ENCODE measurements at regions not wholly inside any gene's neighbourhood (a gene's known extent, or its start where the extent isn't known, plus 50 kb on each side); places are given as distances from the start of the nearest gene placed in this dataset.
"Not testable (repeated sequence)": the region's sequence is repeated elsewhere in the genome, so short reads cannot be mapped to it uniquely, and the experiment has no call there.

GRCh38 chr5:127216898-127217675 is 73.5 kb upstream of the MEGF10 start:
- no peaks in the 10 kb centered on the region for H3K27me3 ChIP-seq (ENCODE audit: control insufficient read depth, insufficient read depth, low read length)
- no TSS peak for BruUV-seq (replicated peaks)
- DNase-seq (ENCODE audit: low read depth, low spot score) (no peak), ATAC-seq (no peak)
- H3K36me3 ChIP-seq (ENCODE audit: control insufficient read depth, insufficient read depth, low read length): no peaks in the 10 kb centered on the region
- ChIA-PET CTCF (no interaction called here), POLR2A (no interaction called here)
- intact Hi-C loops (cut with micrococcal nuclease; ENCODE audit: unreplicated experiment) (no loop called here), in situ Hi-C loops (cut with HindIII; ENCODE audit: low pct_unique_long_range_greater_than_20kb, low sequenced_read_pairs) (no loop called here)
- no peak overlapping the region for H3K27ac ChIP-seq (ENCODE audit: low read length)
- H3K9me3 ChIP-seq (ENCODE audit: control insufficient read depth, insufficient read depth, low read depth, low read length): no peaks in the 10 kb centered on the region
- no peaks in the 10 kb centered on the region for H3K4me1 ChIP-seq (ENCODE audit: control insufficient read depth, insufficient read depth, low read length)
- no peak overlapping the region for H3K4me3 ChIP-seq (ENCODE audit: low read depth in 2 of 2, low read length in 2 of 2)
- TF ChIP-seq TCF7L2 (IDR thresholded peaks at IDR 0.05; ENCODE audit: low read depth, low read length) (no peak), SIN3A (IDR thresholded peaks at IDR 0.05; ENCODE audit: borderline replicate concordance, insufficient read depth, low read depth, low read length) (no peak), POLR2AphosphoS5 (IDR thresholded peaks at IDR 0.05; ENCODE audit: low read depth, low read length) (no peak), REST (IDR thresholded peaks at IDR 0.05; ENCODE audit: insufficient read depth in 1 of 2, low read depth in 2 of 2, low read length in 1 of 2) (no peak)
- TF ChIP-seq, protein P1, sequence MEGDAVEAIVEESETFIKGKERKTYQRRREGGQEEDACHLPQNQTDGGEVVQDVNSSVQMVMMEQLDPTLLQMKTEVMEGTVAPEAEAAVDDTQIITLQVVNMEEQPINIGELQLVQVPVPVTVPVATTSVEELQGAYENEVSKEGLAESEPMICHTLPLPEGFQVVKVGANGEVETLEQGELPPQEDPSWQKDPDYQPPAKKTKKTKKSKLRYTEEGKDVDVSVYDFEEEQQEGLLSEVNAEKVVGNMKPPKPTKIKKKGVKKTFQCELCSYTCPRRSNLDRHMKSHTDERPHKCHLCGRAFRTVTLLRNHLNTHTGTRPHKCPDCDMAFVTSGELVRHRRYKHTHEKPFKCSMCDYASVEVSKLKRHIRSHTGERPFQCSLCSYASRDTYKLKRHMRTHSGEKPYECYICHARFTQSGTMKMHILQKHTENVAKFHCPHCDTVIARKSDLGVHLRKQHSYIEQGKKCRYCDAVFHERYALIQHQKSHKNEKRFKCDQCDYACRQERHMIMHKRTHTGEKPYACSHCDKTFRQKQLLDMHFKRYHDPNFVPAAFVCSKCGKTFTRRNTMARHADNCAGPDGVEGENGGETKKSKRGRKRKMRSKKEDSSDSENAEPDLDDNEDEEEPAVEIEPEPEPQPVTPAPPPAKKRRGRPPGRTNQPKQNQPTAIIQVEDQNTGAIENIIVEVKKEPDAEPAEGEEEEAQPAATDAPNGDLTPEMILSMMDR (IDR thresholded peaks at IDR 0.05): no peak

GRCh38 chr5:127221936-127222335 is 68.7 kb upstream of the MEGF10 start:
- CTCF ChIA-PET; H3K27me3 ChIP-seq (ENCODE audit: control insufficient read depth, insufficient read depth, low read length); ATAC-seq; H3K27ac ChIP-seq (ENCODE audit: low read length); in situ Hi-C loops (cut with HindIII; ENCODE audit: low pct_unique_long_range_greater_than_20kb, low sequenced_read_pairs); POLR2A ChIA-PET; intact Hi-C loops (cut with micrococcal nuclease; ENCODE audit: unreplicated experiment); H3K4me3 ChIP-seq (ENCODE audit: low read depth in 2 of 2, low read length in 2 of 2); H3K9me3 ChIP-seq (ENCODE audit: control insufficient read depth, insufficient read depth, low read depth, low read length); DNase-seq (ENCODE audit: low read depth, low spot score); H3K4me1 ChIP-seq (ENCODE audit: control insufficient read depth, insufficient read depth, low read length); BruUV-seq (replicated peaks); H3K36me3 ChIP-seq (ENCODE audit: control insufficient read depth, insufficient read depth, low read length): not testable (repeated sequence)

DNA sequence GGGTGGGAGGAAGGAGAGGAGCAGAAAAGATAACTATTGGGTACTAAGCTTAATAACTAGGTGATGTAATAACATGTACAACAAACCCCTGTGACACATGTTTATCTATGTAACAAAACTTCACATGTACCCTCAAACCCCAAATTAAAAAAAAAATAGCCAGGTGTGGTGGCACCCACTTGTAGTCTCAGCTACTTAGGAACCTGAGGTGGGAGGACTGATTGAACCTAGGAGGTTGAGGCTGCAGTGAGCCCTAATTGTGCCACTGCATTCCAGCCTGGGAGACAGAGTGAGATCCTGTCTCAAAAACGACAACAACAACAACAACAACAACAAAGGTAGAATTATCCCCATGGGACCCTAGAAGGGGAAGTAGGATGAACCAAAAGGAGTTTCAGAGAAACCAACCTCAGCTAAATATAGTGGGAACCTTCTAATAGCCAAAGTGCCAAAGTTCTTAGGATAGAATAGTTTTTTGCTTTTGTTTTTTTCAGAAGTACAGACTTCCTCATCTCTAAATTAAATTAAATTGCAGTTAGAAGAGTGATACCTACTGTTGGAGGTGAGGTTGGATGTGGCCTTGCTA is 67.9 kb upstream of the MEGF10 start:
- CTCF ChIA-PET; POLR2A ChIA-PET; BruUV-seq (replicated peaks); H3K4me1 ChIP-seq (ENCODE audit: control insufficient read depth, insufficient read depth, low read length); in situ Hi-C loops (cut with HindIII; ENCODE audit: low pct_unique_long_range_greater_than_20kb, low sequenced_read_pairs); H3K27ac ChIP-seq (ENCODE audit: low read length); H3K4me3 ChIP-seq (ENCODE audit: low read depth in 2 of 2, low read length in 2 of 2); H3K9me3 ChIP-seq (ENCODE audit: control insufficient read depth, insufficient read depth, low read depth, low read length); H3K27me3 ChIP-seq (ENCODE audit: control insufficient read depth, insufficient read depth, low read length); intact Hi-C loops (cut with micrococcal nuclease; ENCODE audit: unreplicated experiment); ATAC-seq; DNase-seq (ENCODE audit: low read depth, low spot score); H3K36me3 ChIP-seq (ENCODE audit: control insufficient read depth, insufficient read depth, low read length): not testable (repeated sequence)
